Cardiac fibroblast (primary cell): ENCODE measurements at regions not wholly inside any gene's neighbourhood (a gene's known extent, or its start where the extent isn't known, plus 50 kb on each side); places are given as distances from the start of the nearest gene placed in this dataset.

ENCODE experiments used
- DNase-seq, 2 donors: peaks; one replicate each; pipeline versions ENCODE4 v3.0.0 to v3.0.0-alpha.2; 2010; ENCODE audit warnings: low read depth in 2 of 2
- H3K4me3 ChIP-seq, 2 donors: replicated peaks in 1 of 2; 1 replicate in 1 of 2; 2 replicates in 1 of 2; pipeline ENCODE4 v1.5.1; 2011; ENCODE audit warnings: low read depth in 2 of 2, low read length in 2 of 2, mild to moderate bottlenecking in 2 of 2, moderate library complexity in 1 of 2
- CTCF ChIP-seq: IDR thresholded peaks from one replicate; pipeline ENCODE4 v1.5.1; 2011; ENCODE audit warnings: low read depth, mild to moderate bottlenecking, low read length, inconsistent platforms

GRCh38 chr10:59072038-59072437 is 104.4 kb upstream of the PHYHIPL start:
- TF ChIP-seq CTCF = no peak
- DNase-seq = no peak
- no peak overlapping the region for H3K4me3 ChIP-seq

- no peak overlapping the region for H3K4me3 ChIP-seq
- no peak for TF ChIP-seq CTCF
- no peak for DNase-seq
Measured at GRCh38 chr10:59073456-59074053, 102.9 kb upstream of the PHYHIPL start.

GRCh38 chr10:59075576-59075975 is 100.9 kb upstream of the PHYHIPL start:
- no peak for TF ChIP-seq CTCF
- no peak for DNase-seq

GRCh38 chr10:59077855-59078254 is 98.6 kb upstream of the PHYHIPL start:
- H3K4me3 ChIP-seq = no peak overlapping the region
- no peak for DNase-seq
- TF ChIP-seq CTCF = no peak

More at GRCh38 chr10:59075576-59075975, 100.9 kb upstream of the PHYHIPL start:
- no peak overlapping the region for H3K4me3 ChIP-seq

- DNase-seq = no peak
- no peak for TF ChIP-seq CTCF
- H3K4me3 ChIP-seq = no peak overlapping the region
Measured at GRCh38 chr10:59078978-59079377, 97.5 kb upstream of the PHYHIPL start.

GRCh38 chr10:59079386-59080226 is 96.8 kb upstream of the PHYHIPL start:
- H3K4me3 ChIP-seq = no peak overlapping the region
- no peak for TF ChIP-seq CTCF
- DNase-seq = peak; percentile 53 to 71
